ENCODE measurements at regions not wholly inside any gene's neighbourhood (a gene's known extent, or its start where the extent isn't known, plus 50 kb on each side); places are given as distances from the start of the nearest gene placed in this dataset.

DNA sequence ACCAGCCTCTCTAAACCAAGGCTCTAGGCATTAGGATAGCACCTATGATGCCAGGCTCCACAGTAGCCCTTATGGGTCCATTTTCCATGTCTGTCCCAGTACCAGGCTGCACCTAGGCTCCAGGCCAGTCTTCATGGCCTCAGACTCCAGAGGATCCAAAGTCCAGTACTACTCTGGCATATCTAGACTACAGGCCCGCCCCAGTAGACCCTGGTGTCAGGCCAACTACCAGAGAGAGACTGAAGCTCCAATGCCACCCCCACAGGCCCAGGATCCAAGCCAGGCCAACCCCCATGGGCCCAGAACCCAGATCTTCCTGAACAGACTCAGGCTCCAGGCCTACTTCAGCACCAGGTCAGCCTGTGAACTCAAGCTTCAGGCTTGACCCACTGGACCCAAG is 287.0 kb downstream of the KCNC2 start (continued):
- TF ChIP-seq, protein P1, sequence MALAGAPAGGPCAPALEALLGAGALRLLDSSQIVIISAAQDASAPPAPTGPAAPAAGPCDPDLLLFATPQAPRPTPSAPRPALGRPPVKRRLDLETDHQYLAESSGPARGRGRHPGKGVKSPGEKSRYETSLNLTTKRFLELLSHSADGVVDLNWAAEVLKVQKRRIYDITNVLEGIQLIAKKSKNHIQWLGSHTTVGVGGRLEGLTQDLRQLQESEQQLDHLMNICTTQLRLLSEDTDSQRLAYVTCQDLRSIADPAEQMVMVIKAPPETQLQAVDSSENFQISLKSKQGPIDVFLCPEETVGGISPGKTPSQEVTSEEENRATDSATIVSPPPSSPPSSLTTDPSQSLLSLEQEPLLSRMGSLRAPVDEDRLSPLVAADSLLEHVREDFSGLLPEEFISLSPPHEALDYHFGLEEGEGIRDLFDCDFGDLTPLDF (CRISPR knock-in tag; IDR thresholded peaks at IDR 0.05): no peak
- TF ChIP-seq, protein P2, sequence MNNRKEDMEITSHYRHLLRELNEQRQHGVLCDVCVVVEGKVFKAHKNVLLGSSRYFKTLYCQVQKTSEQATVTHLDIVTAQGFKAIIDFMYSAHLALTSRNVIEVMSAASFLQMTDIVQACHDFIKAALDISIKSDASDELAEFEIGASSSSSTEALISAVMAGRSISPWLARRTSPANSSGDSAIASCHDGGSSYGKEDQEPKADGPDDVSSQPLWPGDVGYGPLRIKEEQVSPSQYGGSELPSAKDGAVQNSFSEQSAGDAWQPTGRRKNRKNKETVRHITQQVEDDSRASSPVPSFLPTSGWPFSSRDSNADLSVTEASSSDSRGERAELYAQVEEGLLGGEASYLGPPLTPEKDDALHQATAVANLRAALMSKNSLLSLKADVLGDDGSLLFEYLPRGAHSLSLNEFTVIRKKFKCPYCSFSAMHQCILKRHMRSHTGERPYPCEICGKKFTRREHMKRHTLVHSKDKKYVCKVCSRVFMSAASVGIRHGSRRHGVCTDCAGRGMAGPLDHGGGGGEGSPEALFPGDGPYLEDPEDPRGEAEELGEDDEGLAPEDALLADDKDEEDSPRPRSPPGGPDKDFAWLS (CRISPR knock-in tag; IDR thresholded peaks at IDR 0.05; ENCODE audit: borderline replicate concordance): no peak

DNA sequence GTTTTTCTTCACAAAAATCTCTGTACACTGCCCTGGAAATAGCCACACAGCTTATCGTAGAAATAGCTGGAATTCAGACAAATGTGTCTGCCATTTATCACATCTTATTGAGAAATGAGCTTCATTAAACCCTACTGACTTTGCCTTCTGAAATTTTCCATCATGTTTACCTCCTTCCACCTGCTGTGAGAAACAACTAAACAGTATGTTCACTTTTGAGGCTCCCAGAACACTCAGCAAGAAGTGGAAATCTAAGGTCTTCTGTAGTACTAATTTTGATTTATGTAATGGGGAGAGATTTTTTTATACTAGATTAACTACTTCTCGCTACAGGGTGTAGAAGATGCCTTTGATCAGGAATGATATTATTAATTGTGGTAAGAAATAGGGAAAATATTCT is 268.0 kb downstream of the KCNC2 start:
- POLR2A ChIA-PET: no interaction called here
- Histone ChIP-seq H3K36me3 (replicated peaks in 1 of 2; ENCODE audit: control insufficient read depth in 1 of 2, insufficient read depth in 2 of 2, low read length in 2 of 2) (no peaks in the 10 kb centered on the region), H3K9me3 (ENCODE audit: low read length) (no peaks in the 10 kb centered on the region), H4K20me1 (ENCODE audit: insufficient read depth, low read length) (no peaks in the 10 kb centered on the region), H3K27me3 (ENCODE audit: control insufficient read depth in 1 of 2, insufficient read depth in 2 of 2, low read length in 2 of 2) (no peaks in the 10 kb centered on the region), H3K4me1 (ENCODE audit: insufficient read depth, low read length) (no peaks in the 10 kb centered on the region), H2AFZ (ENCODE audit: low read length) (no peak overlapping the region), H3K4me2 (ENCODE audit: low read depth, low read length) (no peak overlapping the region), H3K9ac (ENCODE audit: insufficient read depth, low read depth, low read length) (no peak overlapping the region), H3K27ac (ENCODE audit: extremely low read length, insufficient read depth, low read length) (no peak overlapping the region), H3K79me2 (ENCODE audit: insufficient read depth, low read length) (no peaks in the 10 kb centered on the region), H3K4me3 (replicated peaks in 1 of 3; ENCODE audit: insufficient read depth in 1 of 3, low read depth in 2 of 3, low read length in 3 of 3) (no peak overlapping the region)
- CTCF ChIA-PET (ENCODE audit: low intra/inter-chr PET ratio, low total read pairs): no interaction called here
- TF ChIP-seq ZNF614 (CRISPR knock-in tag; IDR thresholded peaks at IDR 0.05; ENCODE audit: borderline replicate concordance) (no peak), SALL1 (CRISPR knock-in tag; IDR thresholded peaks at IDR 0.05) (no peak)
- TF ChIP-seq, protein P3, sequence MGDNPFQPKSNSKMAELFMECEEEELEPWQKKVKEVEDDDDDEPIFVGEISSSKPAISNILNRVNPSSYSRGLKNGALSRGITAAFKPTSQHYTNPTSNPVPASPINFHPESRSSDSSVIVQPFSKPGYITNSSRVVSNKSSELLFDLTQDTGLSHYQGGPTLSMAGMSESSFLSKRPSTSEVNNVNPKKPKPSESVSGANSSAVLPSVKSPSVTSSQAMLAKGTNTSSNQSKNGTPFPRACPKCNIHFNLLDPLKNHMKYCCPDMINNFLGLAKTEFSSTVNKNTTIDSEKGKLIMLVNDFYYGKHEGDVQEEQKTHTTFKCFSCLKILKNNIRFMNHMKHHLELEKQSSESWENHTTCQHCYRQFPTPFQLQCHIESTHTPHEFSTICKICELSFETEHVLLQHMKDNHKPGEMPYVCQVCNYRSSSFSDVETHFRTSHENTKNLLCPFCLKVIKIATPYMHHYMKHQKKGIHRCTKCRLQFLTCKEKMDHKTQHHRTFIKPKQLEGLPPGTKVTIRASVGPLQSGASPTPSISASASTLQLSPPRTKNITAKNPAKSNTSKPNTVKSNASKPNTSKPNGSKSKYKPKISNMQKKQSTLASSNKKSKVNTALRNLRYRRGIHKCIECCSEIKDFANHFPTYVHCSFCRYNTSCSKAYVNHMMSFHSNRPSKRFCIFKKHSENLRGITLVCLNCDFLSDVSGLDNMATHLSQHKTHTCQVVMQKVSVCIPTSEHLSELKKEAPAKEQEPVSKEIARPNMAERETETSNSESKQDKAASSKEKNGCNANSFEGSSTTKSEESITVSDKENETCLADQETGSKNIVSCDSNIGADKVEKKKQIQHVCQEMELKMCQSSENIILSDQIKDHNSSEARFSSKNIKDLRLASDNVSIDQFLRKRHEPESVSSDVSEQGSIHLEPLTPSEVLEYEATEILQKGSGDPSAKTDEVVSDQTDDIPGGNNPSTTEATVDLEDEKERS (CRISPR knock-in tag; IDR thresholded peaks at IDR 0.05): no peak
- 1% methylated on average over 2 of the region's 2 CpGs for WGBS (ENCODE audit: low lambda C conversion rate)
- intact Hi-C loops (cut with micrococcal nuclease; ENCODE audit: unreplicated experiment): no loop called here
- in situ Hi-C loops (cut with HindIII; ENCODE audit: extremely low pct_ligation_motif_present, low pct_unique_long_range_greater_than_20kb): no loop called here
- ATAC-seq: no peak
- no peak for DNase-seq (ENCODE audit: low spot score)
- no TSS peak for BruUV-seq (replicated peaks)
- no peak for FAIRE-seq

All from HepG2 (cell line).